DOHH2 (cell line): ENCODE measurements at regions not wholly inside any gene's neighbourhood (a gene's known extent, or its start where the extent isn't known, plus 50 kb on each side); places are given as distances from the start of the nearest gene placed in this dataset.

Source experiments
- H3F3A ChIP-seq: fragments of 200-600 bp; sonication (generic), shearing (Covaris generic); 2 replicates; pipeline ENCODE4 v1.6.0; 2016; ENCODE audit warnings: antibody characterized with exemption, mild to moderate bottlenecking; ENCODE audit not compliant: control insufficient read depth, insufficient read depth
- H3K27ac ChIP-seq: fragments of 200-600 bp; sonication (generic); 2 replicates; pipeline ENCODE4 v1.5.1; 2014; ENCODE audit warnings: low read depth, mild to moderate bottlenecking, low read length, moderate library complexity
- H3K27me3 ChIP-seq: fragments of 200-600 bp; sonication (generic); 2 replicates; pipeline ENCODE4 v1.6.1; 2014; ENCODE audit warnings: mild to moderate bottlenecking, low read length, mixed read lengths; ENCODE audit not compliant: control insufficient read depth
- H3K36me3 ChIP-seq: fragments of 200-600 bp; sonication (generic); 2 replicates; pipeline ENCODE4 v1.6.1; 2014; ENCODE audit warnings: mild to moderate bottlenecking, low read length, moderate library complexity, mixed read lengths; ENCODE audit not compliant: control insufficient read depth
- H3K4me1 ChIP-seq: fragments of 200-600 bp; sonication (generic); 2 replicates; pipeline ENCODE4 v1.6.1; 2014; ENCODE audit warnings: mild to moderate bottlenecking, low read length, mixed read lengths; ENCODE audit not compliant: control insufficient read depth
- H3K4me2 ChIP-seq: fragments of 200-600 bp; sonication (generic); 2 replicates; pipeline ENCODE4 v1.6.0; 2014; ENCODE audit warnings: mild to moderate bottlenecking, low read length, moderate library complexity
- H3K4me3 ChIP-seq: fragments of 200-600 bp; sonication (generic); 2 replicates; pipeline ENCODE4 v1.5.1; 2014; ENCODE audit warnings: mild to moderate bottlenecking, low read length, mixed read lengths
- H3K79me2 ChIP-seq: fragments of 200-600 bp; sonication (generic); 2 replicates; pipeline ENCODE4 v1.6.1; 2014; ENCODE audit warnings: mild to moderate bottlenecking, low read length, mixed read lengths; ENCODE audit not compliant: control insufficient read depth
- H3K9me2 ChIP-seq: fragments of 200-600 bp; sonication (generic); replicated peaks from 2 replicates; pipeline ENCODE4 v1.6.1; 2014; ENCODE audit warnings: mild to moderate bottlenecking, low read length, mixed read lengths; ENCODE audit not compliant: control insufficient read depth
- H3K9me3 ChIP-seq: fragments of 200-600 bp; sonication (generic); 2 replicates; pipeline ENCODE4 v1.6.1; 2014; ENCODE audit warnings: antibody characterized with exemption, low read length, mixed read lengths; ENCODE audit not compliant: control insufficient read depth, insufficient read depth
- H4K20me1 ChIP-seq: fragments of 200-600 bp; sonication (generic); 2 replicates; pipeline ENCODE4 v1.6.0; 2014; ENCODE audit warnings: low read depth, mild to moderate bottlenecking, antibody characterized with exemption, low read length, moderate library complexity; ENCODE audit not compliant: control insufficient read depth, insufficient read depth
- CTCF ChIP-seq: fragments of 200-600 bp; sonication (generic); IDR thresholded peaks from one replicate; pipeline ENCODE4 v1.5.1; 2014; ENCODE audit warnings: antibody characterized with exemption, mild to moderate bottlenecking, low read depth, low read length; ENCODE audit not compliant: poor library complexity, severe bottlenecking
- EZH2phosphoT487 ChIP-seq: fragments of 200-600 bp; sonication (generic); IDR thresholded peaks from 2 replicates; pipeline ENCODE4 v1.6.1; 2017; ENCODE audit warnings: borderline replicate concordance, mild to moderate bottlenecking, antibody characterized with exemption, low read length, moderate library complexity, mixed read lengths

- Histone ChIP-seq H4K20me1 (no peaks in the 10 kb centered on the region), H3F3A (no peaks in the 10 kb centered on the region), H3K79me2 (no peaks in the 10 kb centered on the region), H3K27ac (no peak overlapping the region), H3K4me3 (no peak overlapping the region), H3K9me3 (no peaks in the 10 kb centered on the region), H3K36me3 (no peaks in the 10 kb centered on the region), H3K4me1 (no peaks in the 10 kb centered on the region), H3K9me2 (no peaks in the 10 kb centered on the region), H3K27me3 (no peaks in the 10 kb centered on the region), H3K4me2 (no peak overlapping the region)
- TF ChIP-seq CTCF: peak; percentile 58
- no peak for TF ChIP-seq EZH2phosphoT487
Measured at GRCh38 chr6:9250852-9251251, 815.5 kb upstream of the SLC35B3 start.

DNA sequence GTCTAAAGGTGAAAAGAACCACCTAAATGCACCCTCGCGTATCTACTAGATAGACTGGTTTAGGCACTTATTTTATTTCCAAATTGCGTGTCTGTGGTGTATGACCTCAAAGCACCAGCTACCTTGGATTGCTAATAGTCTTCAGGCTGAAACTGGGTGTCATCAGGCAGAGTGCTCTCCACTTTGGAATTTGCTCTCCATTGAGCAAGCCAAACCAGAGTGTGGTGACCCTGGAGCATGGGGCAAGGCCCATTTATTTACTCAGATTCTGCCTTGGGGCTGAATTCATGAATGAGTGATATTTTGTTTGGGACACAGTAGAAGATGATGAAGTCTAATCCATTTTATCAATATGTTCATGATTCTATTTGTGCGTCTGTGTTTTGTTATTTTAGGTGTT lies 812.8 kb upstream of the SLC35B3 start:
- Histone ChIP-seq H3K79me2 (no peaks in the 10 kb centered on the region), H3K9me2 (no peaks in the 10 kb centered on the region), H3K4me1 (no peaks in the 10 kb centered on the region), H3K36me3 (no peaks in the 10 kb centered on the region), H3K27ac (no peak overlapping the region), H3K4me2 (no peak overlapping the region), H3F3A (no peaks in the 10 kb centered on the region), H3K9me3 (no peaks in the 10 kb centered on the region), H3K27me3 (no peaks in the 10 kb centered on the region), H4K20me1 (no peaks in the 10 kb centered on the region), H3K4me3 (no peak overlapping the region)
- TF ChIP-seq CTCF (no peak), EZH2phosphoT487 (no peak)

GRCh38 chr6:9240861-9241260 lies 805.5 kb upstream of the SLC35B3 start:
- H4K20me1 ChIP-seq: no peaks in the 10 kb centered on the region
- no peaks in the 10 kb centered on the region for H3F3A ChIP-seq
- H3K4me2 ChIP-seq: no peak overlapping the region
- no peak overlapping the region for H3K27ac ChIP-seq
- no peaks in the 10 kb centered on the region for H3K79me2 ChIP-seq
- H3K4me3 ChIP-seq: no peak overlapping the region
- TF ChIP-seq EZH2phosphoT487 (no peak), CTCF (no peak)
- no peaks in the 10 kb centered on the region for H3K36me3 ChIP-seq
- no peaks in the 10 kb centered on the region for H3K4me1 ChIP-seq
- no peaks in the 10 kb centered on the region for H3K9me3 ChIP-seq
- no peaks in the 10 kb centered on the region for H3K9me2 ChIP-seq
- H3K27me3 ChIP-seq: no peaks in the 10 kb centered on the region

DNA sequence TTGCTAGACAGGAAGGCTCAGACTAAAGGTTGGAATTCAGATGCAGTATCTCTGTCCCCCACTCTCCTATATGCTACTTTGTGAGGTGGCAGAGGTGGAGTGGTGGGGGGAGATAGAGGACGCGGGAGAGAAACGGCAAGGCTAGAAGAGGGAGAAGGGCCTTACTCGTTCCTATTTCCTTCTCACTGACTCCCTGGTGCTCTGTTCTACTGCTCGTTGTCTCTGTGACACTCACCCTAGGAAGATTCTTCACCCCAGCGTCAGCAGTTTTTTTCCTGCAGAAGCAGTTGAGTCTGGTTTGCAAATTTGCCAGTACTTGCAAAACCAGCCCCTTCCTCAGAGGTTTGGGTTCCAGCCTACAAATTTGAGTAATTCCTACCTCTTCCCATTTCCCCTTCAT lies 801.1 kb upstream of the SLC35B3 start:
- H3K9me2 ChIP-seq: no peaks in the 10 kb centered on the region
- H3K79me2 ChIP-seq: no peaks in the 10 kb centered on the region
- no peaks in the 10 kb centered on the region for H4K20me1 ChIP-seq
- H3K4me1 ChIP-seq: no peaks in the 10 kb centered on the region
- H3K4me3 ChIP-seq: no peak overlapping the region
- no peaks in the 10 kb centered on the region for H3K36me3 ChIP-seq
- no peak overlapping the region for H3K27ac ChIP-seq
- no peaks in the 10 kb centered on the region for H3K27me3 ChIP-seq
- TF ChIP-seq CTCF: no peak
- no peak for TF ChIP-seq EZH2phosphoT487
- H3K4me2 ChIP-seq: no peak overlapping the region
- no peaks in the 10 kb centered on the region for H3K9me3 ChIP-seq
- no peaks in the 10 kb centered on the region for H3F3A ChIP-seq
